MCF 10A (cell line): ENCODE measurements at regions not wholly inside any gene's neighbourhood (a gene's known extent, or its start where the extent isn't known, plus 50 kb on each side); places are given as distances from the start of the nearest gene placed in this dataset.

ENCODE experiments used
- BruUV-seq: library from RNA; stranded (reverse); fragments of 400-500 nt; replicated peaks from 2 replicates; lab custom pipeline; 2021; lab: Mats Ljungman, UMichigan
- CTCF ChIA-PET: fragments of 300-600 bp; sonication (Branson Sonifier 250); formaldehyde crosslinking; extraction: SDS; loops from one replicate; lab custom pipeline; 2021; ENCODE audit warnings: antibody characterized with exemption, inconsistent platforms; lab: Yijun Ruan, JAX
- POLR2A ChIA-PET: fragments of 300-600, 350-650 bp; sonication (Branson Sonifier 250); formaldehyde crosslinking; extraction: SDS; loops from one replicate; lab custom pipeline; 2020; ENCODE audit warnings: antibody characterized with exemption, inconsistent platforms; lab: Yijun Ruan, JAX
- DNase-seq: peaks from one replicate; pipeline ENCODE4 v3.0.0-alpha.2; 2018; ENCODE audit not compliant: unreplicated experiment
- H3K27ac Mint-ChIP-seq: one replicate; pipeline ENCODE4 v1.8.0; 2022; ENCODE audit warnings: mild to moderate bottlenecking, low read depth, mixed read lengths; ENCODE audit not compliant: unreplicated experiment
- H3K27me3 Mint-ChIP-seq: one replicate; pipeline ENCODE4 v1.8.0; 2022; ENCODE audit warnings: mixed read lengths; ENCODE audit not compliant: insufficient read depth, unreplicated experiment
- H3K36me3 Mint-ChIP-seq: one replicate; pipeline ENCODE4 v1.8.0; 2022; ENCODE audit warnings: mild to moderate bottlenecking, moderate library complexity, mixed read lengths; ENCODE audit not compliant: insufficient read depth, unreplicated experiment
- H3K4me1 Mint-ChIP-seq: one replicate; pipeline ENCODE4 v1.8.0; 2022; ENCODE audit warnings: mixed read lengths; ENCODE audit not compliant: insufficient read depth, unreplicated experiment
- H3K4me3 Mint-ChIP-seq: one replicate; pipeline ENCODE4 v1.8.0; 2022; ENCODE audit warnings: mild to moderate bottlenecking, moderate library complexity, mixed read lengths; ENCODE audit not compliant: unreplicated experiment
- H3K9me3 Mint-ChIP-seq: one replicate; pipeline ENCODE4 v1.8.0; 2022; ENCODE audit warnings: mixed read lengths; ENCODE audit not compliant: unreplicated experiment
- intact Hi-C: fragments of 100-400 bp; cut with micrococcal nuclease; formaldehyde crosslinking; loops from 2 replicates; pipeline ENCODE4 v1.14.1; 2022
- TF ChIP-seq, protein P1 (sequence below): fragments of 200-600 bp; IDR thresholded peaks from one replicate; pipeline ENCODE4 v1.8.0; 2022; ENCODE audit warnings: antibody characterized with exemption, mild to moderate bottlenecking; ENCODE audit not compliant: unreplicated experiment

DNA sequence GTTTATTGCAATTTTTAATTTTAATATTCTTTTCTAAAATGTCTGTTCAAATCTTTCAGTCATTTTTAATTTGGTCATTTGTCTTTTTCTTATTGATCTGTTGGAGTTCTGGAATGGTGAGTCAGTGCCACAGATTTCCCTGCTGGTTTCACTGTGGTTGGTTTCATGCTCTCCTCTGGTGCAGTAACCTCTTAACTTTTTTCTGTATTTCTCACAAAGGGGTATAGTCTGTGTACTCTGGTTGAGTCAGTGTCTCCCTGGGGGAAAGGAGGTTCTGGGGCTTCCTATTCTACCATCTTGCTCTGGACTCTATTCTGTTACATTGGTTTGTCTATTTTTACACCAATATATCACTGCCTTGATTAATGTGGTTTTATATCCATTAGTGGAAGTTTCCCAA lies 178.8 kb downstream of the CSNK1G3 start:
- intact Hi-C loops = no loop called here
- Mint-ChIP-seq H3K36me3 (no peaks in the 10 kb centered on the region), H3K27ac (no peak overlapping the region), H3K4me3 (no peak overlapping the region), H3K4me1 (peaks cover 5% of the 10 kb centered on the region), H3K27me3 (no peaks in the 10 kb centered on the region), H3K9me3 (no peaks in the 10 kb centered on the region)
- DNase-seq = no peak
- TF ChIP-seq, protein P1, sequence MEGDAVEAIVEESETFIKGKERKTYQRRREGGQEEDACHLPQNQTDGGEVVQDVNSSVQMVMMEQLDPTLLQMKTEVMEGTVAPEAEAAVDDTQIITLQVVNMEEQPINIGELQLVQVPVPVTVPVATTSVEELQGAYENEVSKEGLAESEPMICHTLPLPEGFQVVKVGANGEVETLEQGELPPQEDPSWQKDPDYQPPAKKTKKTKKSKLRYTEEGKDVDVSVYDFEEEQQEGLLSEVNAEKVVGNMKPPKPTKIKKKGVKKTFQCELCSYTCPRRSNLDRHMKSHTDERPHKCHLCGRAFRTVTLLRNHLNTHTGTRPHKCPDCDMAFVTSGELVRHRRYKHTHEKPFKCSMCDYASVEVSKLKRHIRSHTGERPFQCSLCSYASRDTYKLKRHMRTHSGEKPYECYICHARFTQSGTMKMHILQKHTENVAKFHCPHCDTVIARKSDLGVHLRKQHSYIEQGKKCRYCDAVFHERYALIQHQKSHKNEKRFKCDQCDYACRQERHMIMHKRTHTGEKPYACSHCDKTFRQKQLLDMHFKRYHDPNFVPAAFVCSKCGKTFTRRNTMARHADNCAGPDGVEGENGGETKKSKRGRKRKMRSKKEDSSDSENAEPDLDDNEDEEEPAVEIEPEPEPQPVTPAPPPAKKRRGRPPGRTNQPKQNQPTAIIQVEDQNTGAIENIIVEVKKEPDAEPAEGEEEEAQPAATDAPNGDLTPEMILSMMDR = no peak
- BruUV-seq = no TSS peak
- POLR2A ChIA-PET = no interaction called here
- CTCF ChIA-PET = no interaction called here

DNA sequence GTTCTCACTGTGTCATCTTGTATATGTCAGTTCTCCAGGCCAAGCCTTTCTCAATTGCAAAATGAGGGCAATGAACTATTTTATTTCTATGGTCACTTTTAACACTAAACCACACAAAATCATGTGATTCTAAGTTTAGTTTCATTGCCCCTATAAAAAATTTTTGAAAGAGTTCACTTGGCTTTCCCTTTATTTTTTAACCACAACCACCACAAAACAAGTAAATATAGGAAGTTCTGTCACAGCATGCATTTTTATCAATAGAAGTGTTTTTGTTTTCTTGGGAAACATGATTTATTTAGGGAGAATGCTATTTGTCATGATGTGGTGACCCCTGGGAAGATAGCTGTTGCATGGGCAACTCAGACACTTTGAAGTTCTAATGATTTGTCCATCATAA lies 169.1 kb downstream of the CSNK1G3 start:
- H3K27me3 Mint-ChIP-seq = no peaks in the 10 kb centered on the region
- no peak overlapping the region for H3K27ac Mint-ChIP-seq
- H3K36me3 Mint-ChIP-seq = no peaks in the 10 kb centered on the region
- POLR2A ChIA-PET = no interaction called here
- intact Hi-C loops = no loop called here
- no peak for DNase-seq
- no TSS peak for BruUV-seq
- CTCF ChIA-PET = no interaction called here
- H3K9me3 Mint-ChIP-seq = peaks cover 53% of the 10 kb centered on the region
- TF ChIP-seq, protein P1 = no peak
- H3K4me3 Mint-ChIP-seq = no peak overlapping the region
- H3K4me1 Mint-ChIP-seq = no peaks in the 10 kb centered on the region

DNA sequence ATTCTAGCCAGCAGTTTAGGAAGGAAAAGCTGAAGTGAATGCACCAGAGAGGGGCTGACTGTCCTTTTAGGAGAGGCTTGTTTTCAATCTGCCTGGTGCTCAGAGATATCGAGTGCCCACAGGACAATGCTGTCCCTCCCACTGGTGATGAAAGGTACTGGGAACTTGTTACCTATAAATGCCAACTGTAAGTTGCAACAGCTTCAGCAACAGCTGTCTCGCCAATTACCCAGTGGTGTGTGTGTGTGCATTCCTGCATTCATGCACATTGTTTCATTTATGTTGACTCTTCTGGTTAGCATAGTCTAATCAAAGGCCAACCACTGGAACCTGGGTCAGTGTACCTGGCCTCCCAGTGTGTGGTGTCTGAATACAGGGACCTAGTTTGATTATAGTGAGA lies 161.1 kb downstream of the CSNK1G3 start:
- Mint-ChIP-seq H3K4me1 (no peaks in the 10 kb centered on the region), H3K27ac (no peak overlapping the region), H3K9me3 (peaks cover 10% of the 10 kb centered on the region), H3K4me3 (no peak overlapping the region), H3K27me3 (no peaks in the 10 kb centered on the region), H3K36me3 (no peaks in the 10 kb centered on the region)
- POLR2A ChIA-PET = interaction anchor here (0.6 to 0.8 kb wide), 5 partner anchors 11 to 1509 kb away, joined by 3 to 4 read pairs (median 3); no protein-coding TSS in a partner anchor
- CTCF ChIA-PET = interaction anchor here (0.8 to 1.5 kb wide), 2 partner anchors 113 to 1739 kb away, joined by 3 to 5 read pairs; no protein-coding TSS in a partner anchor
- TF ChIP-seq, protein P1 = no peak
- peak; percentile 16 for DNase-seq
- no TSS peak for BruUV-seq
- intact Hi-C loops = loop anchor here (5.0 to 10.0 kb wide), 4 partner anchors 362 to 1232 kb away; partner anchors contain the start of gene ZNF608

DNA sequence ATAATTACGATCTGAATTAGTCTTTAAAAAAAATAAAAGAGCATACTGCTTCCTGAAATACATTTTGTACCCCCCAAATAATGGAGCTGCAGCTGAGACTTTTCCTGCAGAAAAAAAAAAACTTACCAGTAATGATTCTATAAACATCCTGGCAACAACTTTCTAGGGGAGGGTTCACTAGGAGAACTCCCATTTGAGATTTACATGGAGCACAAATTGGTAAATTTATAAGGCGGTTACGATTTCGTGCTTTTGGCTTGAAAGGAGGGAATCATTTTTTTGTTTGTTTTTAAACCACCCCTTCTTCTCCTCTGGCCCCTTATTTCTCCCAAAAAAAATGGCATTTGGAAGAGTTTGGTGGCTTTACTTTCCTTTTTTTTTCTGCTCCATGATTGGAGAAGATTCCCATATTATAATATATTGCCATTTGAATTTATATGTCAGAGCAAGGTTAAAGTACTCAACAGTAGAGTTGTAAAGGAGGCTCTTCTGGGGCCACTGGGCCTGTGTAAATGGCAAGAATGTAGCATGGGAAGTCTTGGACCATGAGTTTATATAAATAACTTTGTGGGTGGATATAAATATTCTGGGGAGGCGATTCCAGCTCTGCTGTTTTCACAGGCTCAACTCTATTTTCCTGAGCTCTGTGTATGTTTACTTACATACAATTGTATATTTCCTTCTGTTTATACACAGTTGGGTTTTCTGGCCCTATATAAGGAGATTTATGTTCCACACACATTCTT lies 159.9 kb downstream of the CSNK1G3 start:
- Mint-ChIP-seq H3K4me1 (no peaks in the 10 kb centered on the region), H3K9me3 (peaks cover under 1% of the 10 kb centered on the region), H3K36me3 (no peaks in the 10 kb centered on the region), H3K27ac (no peak overlapping the region), H3K27me3 (no peaks in the 10 kb centered on the region), H3K4me3 (no peak overlapping the region)
- intact Hi-C loops = loop anchor here (2.0 to 10.0 kb wide), 6 partner anchors 265 to 1741 kb away; partner anchors contain the start of gene ZNF608
- CTCF ChIA-PET = interaction anchor here (0.6 to 1.5 kb wide), 19 partner anchors 9 to 1740 kb away, joined by 3 to 6 read pairs (median 3); no protein-coding TSS in a partner anchor
- BruUV-seq = no TSS peak
- no peak for DNase-seq
- POLR2A ChIA-PET = interaction anchor here (0.6 to 1.0 kb wide), 4 partner anchors 13 to 1121 kb away, joined by 3 to 4 read pairs (median 3); no protein-coding TSS in a partner anchor
- TF ChIP-seq, protein P1 = no peak
